Endodermal cell (in vitro differentiated cells): ENCODE measurements at regions not wholly inside any gene's neighbourhood (a gene's known extent, or its start where the extent isn't known, plus 50 kb on each side); places are given as distances from the start of the nearest gene placed in this dataset.
A peak's percentile ranks its signal among the peaks of the same experiment; 100 is the strongest.

Experiments
- DNase-seq: peaks from one replicate; pipeline ENCODE4 v3.0.0-alpha.2; 2017
- H3K27ac ChIP-seq: 2 replicates; pipeline ENCODE4 v1.5.1; 2013; ENCODE audit warnings: mild to moderate bottlenecking, low read depth, low read length, moderate library complexity
- H3K27me3 ChIP-seq: 2 replicates; pipeline ENCODE4 v1.6.1; 2013; ENCODE audit warnings: mild to moderate bottlenecking, low read length, moderate library complexity; ENCODE audit not compliant: insufficient read depth, control insufficient read depth, poor library complexity, severe bottlenecking
- H3K36me3 ChIP-seq: 2 replicates; pipeline ENCODE4 v1.7.0; 2013; ENCODE audit warnings: mild to moderate bottlenecking, low read length, moderate library complexity; ENCODE audit not compliant: control insufficient read depth, insufficient read depth
- H3K4me1 ChIP-seq: one replicate; pipeline ENCODE4 v1.7.0; 2013; ENCODE audit warnings: low read length; ENCODE audit not compliant: control insufficient read depth, insufficient read depth
- H3K4me3 ChIP-seq: 2 replicates; pipeline ENCODE4 v1.5.1; 2013; ENCODE audit warnings: mild to moderate bottlenecking, low read length, moderate library complexity
- H3K9ac ChIP-seq: 2 replicates; pipeline ENCODE4 v1.6.1; 2013; ENCODE audit warnings: mild to moderate bottlenecking, low read length, moderate library complexity; ENCODE audit not compliant: poor library complexity, severe bottlenecking; ENCODE audit errors: extremely low read depth
- H3K9me3 ChIP-seq: 2 replicates; pipeline ENCODE4 v1.6.1; 2013; ENCODE audit warnings: mild to moderate bottlenecking, low read length, moderate library complexity; ENCODE audit not compliant: control insufficient read depth
- H3K27ac Mint-ChIP-seq: 2 replicates; pipeline ENCODE4 v1.8.0; 2020; ENCODE audit warnings: mixed read lengths
- H3K27me3 Mint-ChIP-seq: 2 replicates; pipeline ENCODE4 v1.8.0; 2021; ENCODE audit warnings: mild to moderate bottlenecking, mixed read lengths; ENCODE audit not compliant: insufficient read depth
- H3K36me3 Mint-ChIP-seq: 2 replicates; pipeline ENCODE4 v1.8.0; 2020; ENCODE audit warnings: low read depth, mixed read lengths
- H3K4me1 Mint-ChIP-seq: 2 replicates; pipeline ENCODE4 v1.8.0; 2020; ENCODE audit warnings: mixed read lengths
- H3K4me3 Mint-ChIP-seq: 2 replicates; pipeline ENCODE4 v1.8.0; 2020; ENCODE audit warnings: mild to moderate bottlenecking, moderate library complexity, mixed read lengths
- H3K9me3 Mint-ChIP-seq: 2 replicates; pipeline ENCODE4 v1.8.0; 2020; ENCODE audit warnings: mild to moderate bottlenecking, mixed read lengths
- WGBS, 2 experiments: methylation state at CpG; one replicate each; pipeline versions ENCODE4 v1.1.5 to v1.1.7; 2013; ENCODE audit warnings: missing lambda C conversion rate in 2 of 2, mixed read lengths in 1 of 2; ENCODE audit not compliant: insufficient coverage in 1 of 2, insufficient read length in 1 of 2; 5-methylcytosine and 5-hydroxymethylcytosine counted together
- TF ChIP-seq, protein P1 (sequence below): fragments of 200-600 bp; sonication (generic); conservative IDR thresholded peaks from 2 replicates; pipeline ENCODE4 v1.5.0; 2021; ENCODE audit warnings: antibody characterized with exemption, mild to moderate bottlenecking

DNA sequence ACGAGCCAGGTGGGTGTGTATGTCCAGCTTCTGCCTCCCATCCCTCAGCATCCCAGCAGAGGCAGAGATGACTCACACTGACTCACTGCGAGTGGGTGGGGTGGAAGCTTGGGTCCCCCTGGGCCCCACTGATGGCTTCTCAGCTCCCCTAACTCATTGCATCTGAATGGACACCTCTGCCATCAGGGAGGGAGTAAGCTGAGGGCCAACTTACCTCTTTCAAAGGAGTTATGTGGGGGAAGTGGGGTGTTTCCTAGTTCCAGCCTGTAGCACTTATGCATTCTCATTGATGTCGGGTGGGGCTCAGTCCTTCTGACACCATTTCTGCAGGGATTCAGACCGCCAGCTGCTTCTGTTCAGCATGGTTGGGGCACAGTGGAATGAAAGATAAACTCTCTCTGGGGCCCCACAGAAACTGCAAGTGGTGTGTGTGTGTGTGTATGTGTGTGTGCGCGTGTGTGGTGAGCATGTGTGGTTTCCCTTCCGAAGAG, 1425.8 kb downstream of the TBC1D22A start:
- Histone ChIP-seq H3K9me3 (peaks cover 11% of the 10 kb centered on the region), H3K36me3 (no peaks in the 10 kb centered on the region), H3K27me3 (no peaks in the 10 kb centered on the region), H3K9ac (no peak overlapping the region), H3K4me3 (no peak overlapping the region), H3K4me1 (no peaks in the 10 kb centered on the region), H3K27ac (no peak overlapping the region)
- Mint-ChIP-seq H3K27ac (no peak overlapping the region), H3K27me3 (no peaks in the 10 kb centered on the region), H3K4me1 (peaks cover 2% of the 10 kb centered on the region), H3K4me3 (no peak overlapping the region), H3K36me3 (no peaks in the 10 kb centered on the region), H3K9me3 (peaks cover 16% of the 10 kb centered on the region)
- peak; percentile 32 for DNase-seq
- WGBS, 2 experiments, result 87 to 90% methylated on average over 5 to 7 of the region's 7 CpGs
- TF ChIP-seq, protein P1, sequence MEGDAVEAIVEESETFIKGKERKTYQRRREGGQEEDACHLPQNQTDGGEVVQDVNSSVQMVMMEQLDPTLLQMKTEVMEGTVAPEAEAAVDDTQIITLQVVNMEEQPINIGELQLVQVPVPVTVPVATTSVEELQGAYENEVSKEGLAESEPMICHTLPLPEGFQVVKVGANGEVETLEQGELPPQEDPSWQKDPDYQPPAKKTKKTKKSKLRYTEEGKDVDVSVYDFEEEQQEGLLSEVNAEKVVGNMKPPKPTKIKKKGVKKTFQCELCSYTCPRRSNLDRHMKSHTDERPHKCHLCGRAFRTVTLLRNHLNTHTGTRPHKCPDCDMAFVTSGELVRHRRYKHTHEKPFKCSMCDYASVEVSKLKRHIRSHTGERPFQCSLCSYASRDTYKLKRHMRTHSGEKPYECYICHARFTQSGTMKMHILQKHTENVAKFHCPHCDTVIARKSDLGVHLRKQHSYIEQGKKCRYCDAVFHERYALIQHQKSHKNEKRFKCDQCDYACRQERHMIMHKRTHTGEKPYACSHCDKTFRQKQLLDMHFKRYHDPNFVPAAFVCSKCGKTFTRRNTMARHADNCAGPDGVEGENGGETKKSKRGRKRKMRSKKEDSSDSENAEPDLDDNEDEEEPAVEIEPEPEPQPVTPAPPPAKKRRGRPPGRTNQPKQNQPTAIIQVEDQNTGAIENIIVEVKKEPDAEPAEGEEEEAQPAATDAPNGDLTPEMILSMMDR, result no peak

DNA sequence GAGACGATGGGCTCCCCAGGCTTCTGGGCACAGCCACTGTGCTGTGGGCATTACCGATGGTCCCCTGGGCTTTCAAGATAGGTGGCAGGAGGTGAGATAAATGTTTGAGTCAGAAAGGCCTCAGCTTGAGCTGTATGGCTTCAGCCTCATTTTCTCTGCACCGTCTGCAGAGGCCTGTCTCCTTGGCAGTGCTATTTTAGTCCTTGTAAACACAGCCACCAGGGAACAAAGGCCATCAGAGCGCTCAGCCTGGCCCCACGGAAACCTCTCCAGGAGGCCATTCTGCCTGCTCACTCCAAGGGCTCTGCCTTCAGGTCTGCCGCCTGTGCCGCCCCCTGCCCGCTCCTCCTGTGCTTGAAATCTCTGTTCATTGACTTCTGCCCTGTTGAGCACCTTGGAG, 1424.9 kb downstream of the TBC1D22A start:
- 52 to 79% methylated on average over 8 of the region's 8 CpGs for WGBS, 2 experiments
- no peaks in the 10 kb centered on the region for H3K36me3 ChIP-seq
- no peak for DNase-seq

DNA sequence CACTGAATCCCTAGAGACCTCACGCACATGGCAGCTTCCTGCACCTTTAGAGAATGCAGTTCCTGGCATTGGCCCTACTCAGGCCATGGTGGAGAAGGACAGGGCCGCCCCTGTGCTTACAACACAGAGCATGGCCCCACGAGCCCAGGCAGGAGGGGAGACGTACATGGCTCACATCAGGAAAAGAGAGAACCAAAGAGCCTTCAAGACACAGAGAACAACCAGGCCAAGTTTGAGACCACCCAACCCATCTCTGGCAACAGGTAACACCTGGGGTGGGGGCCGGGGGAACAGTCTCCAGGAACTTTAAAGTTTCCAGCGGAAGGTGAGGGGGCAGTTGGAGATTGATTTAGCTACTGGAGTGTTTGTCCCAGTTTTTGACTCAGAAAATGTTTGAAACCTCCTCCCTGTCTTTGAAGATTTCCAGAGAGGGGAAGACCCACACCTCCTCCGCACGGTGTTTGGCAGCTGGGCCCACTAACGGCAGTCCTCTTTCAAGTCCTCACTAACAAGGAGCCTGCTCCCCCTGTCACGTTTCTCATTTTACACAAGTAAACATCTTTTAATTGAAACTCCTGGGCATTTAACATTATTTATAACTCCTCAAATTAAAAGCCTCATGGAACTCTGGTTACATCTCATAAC, 1423.8 kb downstream of the TBC1D22A start:
- H3K27me3 ChIP-seq, result no peaks in the 10 kb centered on the region
- H3K4me3 Mint-ChIP-seq, result no peak overlapping the region
- H3K27ac ChIP-seq, result no peak overlapping the region
- H3K9ac ChIP-seq, result no peak overlapping the region
- H3K9me3 ChIP-seq, result peaks cover under 1% of the 10 kb centered on the region
- peaks cover 8% of the 10 kb centered on the region for H3K9me3 Mint-ChIP-seq
- H3K36me3 Mint-ChIP-seq, result no peaks in the 10 kb centered on the region
- peaks cover 4% of the 10 kb centered on the region for H3K4me1 ChIP-seq
- H3K27ac Mint-ChIP-seq, result no peak overlapping the region
- no peak for DNase-seq
- H3K27me3 Mint-ChIP-seq, result no peaks in the 10 kb centered on the region
- WGBS, 2 experiments, result 90 to 95% methylated on average over 9 to 10 of the region's 10 CpGs
- H3K4me3 ChIP-seq, result no peak overlapping the region
- H3K4me1 Mint-ChIP-seq, result peaks cover 7% of the 10 kb centered on the region
- TF ChIP-seq, protein P1, result no peak
- no peaks in the 10 kb centered on the region for H3K36me3 ChIP-seq

More for the DNA sequence above, 1424.9 kb downstream of the TBC1D22A start:
- peaks cover 1% of the 10 kb centered on the region for H3K4me1 ChIP-seq
- Mint-ChIP-seq H3K4me3 (no peak overlapping the region), H3K27me3 (no peaks in the 10 kb centered on the region), H3K9me3 (peaks cover 16% of the 10 kb centered on the region), H3K4me1 (peaks cover 4% of the 10 kb centered on the region), H3K27ac (no peak overlapping the region), H3K36me3 (no peaks in the 10 kb centered on the region)
- no peak overlapping the region for H3K4me3 ChIP-seq
- no peak overlapping the region for H3K9ac ChIP-seq
- TF ChIP-seq, protein P1, result no peak
- peaks cover 11% of the 10 kb centered on the region for H3K9me3 ChIP-seq
- no peak overlapping the region for H3K27ac ChIP-seq
- no peaks in the 10 kb centered on the region for H3K27me3 ChIP-seq
